PC-9 (cell line): ENCODE measurements at regions not wholly inside any gene's neighbourhood (a gene's known extent, or its start where the extent isn't known, plus 50 kb on each side); places are given as distances from the start of the nearest gene placed in this dataset.

Experiments
- BruUV-seq: library from RNA; stranded (reverse); fragments of 400-500 nt; replicated peaks from 2 replicates; lab custom pipeline; 2021; lab: Mats Ljungman, UMichigan
- CTCF ChIA-PET: fragments of 300-600 bp; sonication (Branson Sonifier 250); formaldehyde crosslinking; loops from one replicate; lab custom pipeline; 2022; ENCODE audit warnings: antibody characterized with exemption; lab: Charles Lee
- POLR2A ChIA-PET: fragments of 300-600 bp; sonication (Branson Sonifier 250); formaldehyde crosslinking; loops from one replicate; lab custom pipeline; 2022; ENCODE audit warnings: antibody characterized with exemption; ENCODE audit not compliant: unreplicated experiment; lab: Charles Lee
- DNase-seq, 2 experiments: peaks; one replicate each; pipeline versions ENCODE4 v3.0.0 to v3.0.0-alpha.2; 2015 to 2022; ENCODE audit warnings: mixed read lengths in 1 of 2
- H2AFZ ChIP-seq: fragments of 200-600 bp; sonication (generic); 2 replicates; pipeline ENCODE4 v1.8.1; 2017; ENCODE audit warnings: antibody characterized with exemption
- H3F3A ChIP-seq: fragments of 200-600 bp; sonication (generic); 2 replicates; pipeline ENCODE4 v1.8.1; 2017; ENCODE audit warnings: antibody characterized with exemption, mild to moderate bottlenecking, low read depth; ENCODE audit not compliant: insufficient read depth
- H3K27ac ChIP-seq: fragments of 200-600 bp; sonication (generic); 2 replicates; pipeline ENCODE4 v1.6.1; 2016; ENCODE audit warnings: mixed run types
- H3K27me3 ChIP-seq: fragments of 200-600 bp; sonication (generic); 2 replicates; pipeline ENCODE4 v1.6.1; 2016; ENCODE audit warnings: low read depth, mixed run types; ENCODE audit not compliant: insufficient read depth
- H3K36me3 ChIP-seq: fragments of 200-600 bp; sonication (generic); 2 replicates; pipeline ENCODE4 v1.6.1; 2016; ENCODE audit warnings: low read depth, mixed run types
- H3K4me1 ChIP-seq: fragments of 200-600 bp; sonication (generic); replicated peaks from 2 replicates; pipeline ENCODE4 v1.6.1; 2016; ENCODE audit warnings: mixed run types; ENCODE audit not compliant: insufficient read depth
- H3K4me2 ChIP-seq: fragments of 200-600 bp; sonication (generic); 2 replicates; pipeline ENCODE4 v1.6.1; 2017; ENCODE audit warnings: mixed run types
- H3K4me3 ChIP-seq: fragments of 200-600 bp; sonication (generic); 2 replicates; pipeline ENCODE4 v1.6.1; 2016; ENCODE audit warnings: mixed run types
- H3K79me2 ChIP-seq: fragments of 200-600 bp; sonication (generic); 2 replicates; pipeline ENCODE4 v1.6.1; 2017; ENCODE audit warnings: low read depth, mixed run types
- H3K9me2 ChIP-seq: fragments of 200-600 bp; sonication (generic); 2 replicates; pipeline ENCODE4 v1.8.1; 2017; ENCODE audit warnings: mild to moderate bottlenecking; ENCODE audit not compliant: insufficient read depth
- H3K9me3 ChIP-seq: fragments of 200-600 bp; sonication (generic); 2 replicates; pipeline ENCODE4 v1.8.1; 2016; ENCODE audit warnings: low read depth; ENCODE audit not compliant: insufficient read depth
- H4K20me1 ChIP-seq: fragments of 200-600 bp; sonication (generic); 2 replicates; pipeline ENCODE4 v1.8.1; 2017; ENCODE audit not compliant: insufficient read depth
- CTCF ChIP-seq: fragments of 200-600 bp; sonication (generic); conservative IDR thresholded peaks from 2 replicates; pipeline ENCODE4 v1.6.1; 2017; ENCODE audit warnings: mixed run types, antibody characterized with exemption, mild to moderate bottlenecking, moderate library complexity
- EZH2 ChIP-seq: fragments of 200-600 bp; sonication (generic); IDR thresholded peaks from 2 replicates; pipeline ENCODE4 v1.8.0; 2017; ENCODE audit warnings: antibody characterized with exemption, low read depth
- intact Hi-C: fragments of 100-400 bp; cut with micrococcal nuclease; formaldehyde crosslinking; loops from one replicate; pipeline ENCODE4 v1.10.0; 2022; ENCODE audit not compliant: unreplicated experiment

GRCh38 chr4:43374216-43374751, 481.8 kb downstream of the GRXCR1 start:
- no peaks in the 10 kb centered on the region for H3F3A ChIP-seq
- H3K36me3 ChIP-seq: no peaks in the 10 kb centered on the region
- H3K9me3 ChIP-seq: no peaks in the 10 kb centered on the region
- TF ChIP-seq EZH2 (no peak), CTCF (no peak)
- POLR2A ChIA-PET: no interaction called here
- no peaks in the 10 kb centered on the region for H3K4me1 ChIP-seq
- H4K20me1 ChIP-seq: no peaks in the 10 kb centered on the region
- no peak overlapping the region for H3K4me3 ChIP-seq
- H3K79me2 ChIP-seq: no peaks in the 10 kb centered on the region
- intact Hi-C loops: no loop called here
- no peak overlapping the region for H3K4me2 ChIP-seq
- H2AFZ ChIP-seq: no peak overlapping the region
- no peaks in the 10 kb centered on the region for H3K9me2 ChIP-seq
- CTCF ChIA-PET: no interaction called here
- H3K27ac ChIP-seq: no peak overlapping the region
- BruUV-seq: no TSS peak
- DNase-seq: no peak
- no peaks in the 10 kb centered on the region for H3K27me3 ChIP-seq

GRCh38 chr4:43379016-43379415, 486.5 kb downstream of the GRXCR1 start:
- H4K20me1 ChIP-seq: no peaks in the 10 kb centered on the region
- no TSS peak for BruUV-seq
- intact Hi-C loops: no loop called here

GRCh38 chr4:43380093-43380492, 487.6 kb downstream of the GRXCR1 start:
- ChIA-PET POLR2A (no interaction called here), CTCF (no interaction called here)
- H3F3A ChIP-seq: no peaks in the 10 kb centered on the region
- no peak for DNase-seq
- no peak overlapping the region for H3K27ac ChIP-seq
- no peaks in the 10 kb centered on the region for H4K20me1 ChIP-seq
- no peak overlapping the region for H3K4me2 ChIP-seq
- H3K4me3 ChIP-seq: no peak overlapping the region
- BruUV-seq: no TSS peak
- H3K27me3 ChIP-seq: no peaks in the 10 kb centered on the region
- H2AFZ ChIP-seq: no peak overlapping the region
- no peaks in the 10 kb centered on the region for H3K4me1 ChIP-seq
- H3K9me3 ChIP-seq: no peaks in the 10 kb centered on the region
- intact Hi-C loops: no loop called here
- no peaks in the 10 kb centered on the region for H3K36me3 ChIP-seq
- H3K79me2 ChIP-seq: no peaks in the 10 kb centered on the region
- TF ChIP-seq EZH2 (no peak), CTCF (no peak)
- H3K9me2 ChIP-seq: no peaks in the 10 kb centered on the region

More at GRCh38 chr4:43379016-43379415, 486.5 kb downstream of the GRXCR1 start:
- no peaks in the 10 kb centered on the region for H3K9me2 ChIP-seq
- no peak overlapping the region for H3K4me3 ChIP-seq
- no peaks in the 10 kb centered on the region for H3K4me1 ChIP-seq
- H2AFZ ChIP-seq: no peak overlapping the region
- ChIA-PET CTCF (no interaction called here), POLR2A (no interaction called here)
- H3K4me2 ChIP-seq: no peak overlapping the region
- no peak for TF ChIP-seq EZH2
- TF ChIP-seq CTCF: no peak
- no peaks in the 10 kb centered on the region for H3F3A ChIP-seq
- no peak for DNase-seq
- no peaks in the 10 kb centered on the region for H3K27me3 ChIP-seq
- H3K9me3 ChIP-seq: no peaks in the 10 kb centered on the region
- no peaks in the 10 kb centered on the region for H3K36me3 ChIP-seq
- no peaks in the 10 kb centered on the region for H3K79me2 ChIP-seq
- H3K27ac ChIP-seq: no peak overlapping the region
